ENCODE measurements at regions not wholly inside any gene's neighbourhood (a gene's known extent, or its start where the extent isn't known, plus 50 kb on each side); places are given as distances from the start of the nearest gene placed in this dataset.
"Not testable (repeated sequence)": the region's sequence is repeated elsewhere in the genome, so short reads cannot be mapped to it uniquely, and the experiment has no call there.

DNA sequence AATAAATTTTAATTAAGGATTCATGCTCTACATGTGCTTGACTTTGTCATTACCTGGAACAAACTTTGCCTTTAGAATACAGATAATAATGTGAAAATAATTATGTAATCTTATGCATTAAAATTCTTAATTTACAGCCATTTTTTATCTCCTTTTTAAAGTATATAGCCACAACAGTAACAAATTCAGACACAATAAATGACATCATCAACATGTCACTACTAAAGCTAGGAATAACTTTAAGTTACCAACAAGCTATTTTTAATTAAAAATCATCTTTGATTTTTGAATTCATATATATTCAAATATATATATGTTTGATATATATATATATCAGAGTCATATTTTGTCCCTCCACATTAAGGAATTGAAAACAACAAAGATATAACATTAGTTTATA lies 107.7 kb downstream of the MAD2L1 start:
- Histone ChIP-seq H3K27me3 (ENCODE audit: control insufficient read depth in 4 of 4, insufficient read depth in 4 of 4, low read length in 3 of 4) (no peaks in the 10 kb centered on the region), H3K9ac (ENCODE audit: low read depth in 1 of 2, low read length in 2 of 2) (no peak overlapping the region), H3K4me3 (ENCODE audit: low read depth in 1 of 3, low read length in 3 of 3) (no peak overlapping the region), H3K27ac (ENCODE audit: low read depth in 1 of 2, low read length in 2 of 2) (no peak overlapping the region), H3K36me3 (ENCODE audit: control insufficient read depth in 4 of 4, insufficient read depth in 3 of 4, low read depth in 1 of 4, low read length in 3 of 4) (no peaks in the 10 kb centered on the region), H3K4me1 (ENCODE audit: control insufficient read depth in 4 of 4, insufficient read depth in 4 of 4, low read length in 3 of 4) (no peaks in the 10 kb centered on the region), H3K9me3 (ENCODE audit: control insufficient read depth in 4 of 4, low read length in 3 of 4) (peaks cover 0 to 2% (median 0%) of the 10 kb centered on the region in 4 donors)
- no peak for DNase-seq (ENCODE audit: low spot score)
- no peak for TF ChIP-seq FOXA2 (IDR thresholded peaks at IDR 0.05)
- no peak for TF ChIP-seq GABPA (IDR thresholded peaks at IDR 0.05 in 1 of 2, conservative IDR thresholded peaks at IDR 0.05 in 1 of 2)
- no peak for TF ChIP-seq SP1 (IDR thresholded peaks at IDR 0.05)
- TF ChIP-seq FOXA1 (IDR thresholded peaks at IDR 0.05), result no peak
- no peak for TF ChIP-seq JUND (IDR thresholded peaks at IDR 0.05)

GRCh38 chr4:119955256-119955655 lies 111.4 kb downstream of the MAD2L1 start:
- Histone ChIP-seq H3K4me3 (ENCODE audit: low read depth in 1 of 3, low read length in 3 of 3) (no peak overlapping the region), H3K9me3 (ENCODE audit: control insufficient read depth in 4 of 4, low read length in 3 of 4) (peaks cover 0 to 2% (median 0%) of the 10 kb centered on the region in 4 donors), H3K27me3 (ENCODE audit: control insufficient read depth in 4 of 4, insufficient read depth in 4 of 4, low read length in 3 of 4) (no peaks in the 10 kb centered on the region), H3K36me3 (ENCODE audit: control insufficient read depth in 4 of 4, insufficient read depth in 3 of 4, low read depth in 1 of 4, low read length in 3 of 4) (no peaks in the 10 kb centered on the region), H3K4me1 (ENCODE audit: control insufficient read depth in 4 of 4, insufficient read depth in 4 of 4, low read length in 3 of 4) (no peaks in the 10 kb centered on the region), H3K9ac (ENCODE audit: low read depth in 1 of 2, low read length in 2 of 2) (no peak overlapping the region), H3K27ac (ENCODE audit: low read depth in 1 of 2, low read length in 2 of 2) (no peak overlapping the region)
- no peak for DNase-seq (ENCODE audit: low spot score)
- 69% methylated on average over 3 of the region's 3 CpGs for WGBS
- no peak for TF ChIP-seq JUND (IDR thresholded peaks at IDR 0.05)
- TF ChIP-seq ZBTB33 (IDR thresholded peaks at IDR 0.05), result no peak
- TF ChIP-seq HNF4G (IDR thresholded peaks at IDR 0.05), result no peak
- no peak for TF ChIP-seq CTCF (IDR thresholded peaks at IDR 0.05; ENCODE audit: low read depth, low read length, missing input control)
- no peak for TF ChIP-seq GABPA (IDR thresholded peaks at IDR 0.05 in 1 of 2, conservative IDR thresholded peaks at IDR 0.05 in 1 of 2)
- TF ChIP-seq NR2F2 (IDR thresholded peaks at IDR 0.05), result no peak
- TF ChIP-seq, protein P1, sequence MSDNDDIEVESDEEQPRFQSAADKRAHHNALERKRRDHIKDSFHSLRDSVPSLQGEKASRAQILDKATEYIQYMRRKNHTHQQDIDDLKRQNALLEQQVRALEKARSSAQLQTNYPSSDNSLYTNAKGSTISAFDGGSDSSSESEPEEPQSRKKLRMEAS (IDR thresholded peaks at IDR 0.05), result no peak
- TF ChIP-seq, protein P2, sequence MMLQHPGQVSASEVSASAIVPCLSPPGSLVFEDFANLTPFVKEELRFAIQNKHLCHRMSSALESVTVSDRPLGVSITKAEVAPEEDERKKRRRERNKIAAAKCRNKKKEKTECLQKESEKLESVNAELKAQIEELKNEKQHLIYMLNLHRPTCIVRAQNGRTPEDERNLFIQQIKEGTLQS (IDR thresholded peaks at IDR 0.05), result no peak
- TF ChIP-seq FOXA2 (IDR thresholded peaks at IDR 0.05), result no peak
- TF ChIP-seq SP1 (IDR thresholded peaks at IDR 0.05), result no peak
- no peak for TF ChIP-seq YY1 (IDR thresholded peaks at IDR 0.05)
- TF ChIP-seq, protein P3, sequence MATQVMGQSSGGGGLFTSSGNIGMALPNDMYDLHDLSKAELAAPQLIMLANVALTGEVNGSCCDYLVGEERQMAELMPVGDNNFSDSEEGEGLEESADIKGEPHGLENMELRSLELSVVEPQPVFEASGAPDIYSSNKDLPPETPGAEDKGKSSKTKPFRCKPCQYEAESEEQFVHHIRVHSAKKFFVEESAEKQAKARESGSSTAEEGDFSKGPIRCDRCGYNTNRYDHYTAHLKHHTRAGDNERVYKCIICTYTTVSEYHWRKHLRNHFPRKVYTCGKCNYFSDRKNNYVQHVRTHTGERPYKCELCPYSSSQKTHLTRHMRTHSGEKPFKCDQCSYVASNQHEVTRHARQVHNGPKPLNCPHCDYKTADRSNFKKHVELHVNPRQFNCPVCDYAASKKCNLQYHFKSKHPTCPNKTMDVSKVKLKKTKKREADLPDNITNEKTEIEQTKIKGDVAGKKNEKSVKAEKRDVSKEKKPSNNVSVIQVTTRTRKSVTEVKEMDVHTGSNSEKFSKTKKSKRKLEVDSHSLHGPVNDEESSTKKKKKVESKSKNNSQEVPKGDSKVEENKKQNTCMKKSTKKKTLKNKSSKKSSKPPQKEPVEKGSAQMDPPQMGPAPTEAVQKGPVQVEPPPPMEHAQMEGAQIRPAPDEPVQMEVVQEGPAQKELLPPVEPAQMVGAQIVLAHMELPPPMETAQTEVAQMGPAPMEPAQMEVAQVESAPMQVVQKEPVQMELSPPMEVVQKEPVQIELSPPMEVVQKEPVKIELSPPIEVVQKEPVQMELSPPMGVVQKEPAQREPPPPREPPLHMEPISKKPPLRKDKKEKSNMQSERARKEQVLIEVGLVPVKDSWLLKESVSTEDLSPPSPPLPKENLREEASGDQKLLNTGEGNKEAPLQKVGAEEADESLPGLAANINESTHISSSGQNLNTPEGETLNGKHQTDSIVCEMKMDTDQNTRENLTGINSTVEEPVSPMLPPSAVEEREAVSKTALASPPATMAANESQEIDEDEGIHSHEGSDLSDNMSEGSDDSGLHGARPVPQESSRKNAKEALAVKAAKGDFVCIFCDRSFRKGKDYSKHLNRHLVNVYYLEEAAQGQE (IDR thresholded peaks at IDR 0.05), result no peak
- no peak for TF ChIP-seq HNF4A (conservative IDR thresholded peaks at IDR 0.05)
- no peak for TF ChIP-seq EGR1 (IDR thresholded peaks at IDR 0.05; ENCODE audit: low read depth in 2 of 2)

DNA sequence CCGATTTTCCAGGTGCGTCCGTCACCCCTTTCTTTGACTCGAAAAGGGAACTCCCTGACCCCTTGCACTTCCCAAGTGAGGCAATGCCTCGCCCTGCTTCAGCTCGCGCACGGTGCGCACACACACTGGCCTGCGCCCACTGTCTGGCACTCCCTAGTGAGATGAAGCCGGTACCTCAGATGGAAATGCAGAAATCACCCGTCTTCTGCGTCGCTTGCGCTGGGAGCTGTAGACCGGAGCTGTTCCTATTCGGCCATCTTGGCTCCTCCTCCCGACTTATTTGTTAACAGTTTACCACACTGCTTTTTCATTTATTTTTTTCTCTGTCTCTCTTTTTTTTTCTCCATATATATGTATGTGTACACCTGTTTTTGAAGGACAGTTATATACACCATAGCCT lies 112.2 kb downstream of the MAD2L1 start:
- not testable (repeated sequence) for DNase-seq (ENCODE audit: low spot score); H3K9me3 ChIP-seq (ENCODE audit: control insufficient read depth in 4 of 4, low read length in 3 of 4); H3K36me3 ChIP-seq (ENCODE audit: control insufficient read depth in 4 of 4, insufficient read depth in 3 of 4, low read depth in 1 of 4, low read length in 3 of 4); H3K27ac ChIP-seq (ENCODE audit: low read depth in 1 of 2, low read length in 2 of 2); H3K9ac ChIP-seq (ENCODE audit: low read depth in 1 of 2, low read length in 2 of 2); H3K4me3 ChIP-seq (ENCODE audit: low read depth in 1 of 3, low read length in 3 of 3); H3K4me1 ChIP-seq (ENCODE audit: control insufficient read depth in 4 of 4, insufficient read depth in 4 of 4, low read length in 3 of 4); H3K27me3 ChIP-seq (ENCODE audit: control insufficient read depth in 4 of 4, insufficient read depth in 4 of 4, low read length in 3 of 4)
- WGBS, result 95% methylated on average over 15 of the region's 18 CpGs
